HEK293 (cell line): ENCODE measurements at regions not wholly inside any gene's neighbourhood (a gene's known extent, or its start where the extent isn't known, plus 50 kb on each side); places are given as distances from the start of the nearest gene placed in this dataset.

Experiments
- CTCF ChIA-PET: fragments of 350-600 bp; formaldehyde crosslinking; extraction: SDS; loops from one replicate; lab custom pipeline; 2021; ENCODE audit warnings: antibody characterized with exemption; lab: Yijun Ruan, JAX
- POLR2A ChIA-PET: fragments of 300-600 bp; formaldehyde crosslinking; extraction: SDS; loops from one replicate; lab custom pipeline; 2020; ENCODE audit warnings: antibody characterized with exemption, inconsistent platforms; lab: Yijun Ruan, JAX
- H3K27ac ChIP-seq: fragments of 200-500 bp; sonication (Bioruptor generic); 2 replicates; pipeline ENCODE4 v1.5.1; 2014; ENCODE audit warnings: low read depth, low read length, control low read depth, inconsistent platforms; ENCODE audit errors: extremely low read depth
- H3K36me3 ChIP-seq, 2 experiments: fragments of 200-500 bp in 1 of 2; sonication (Bioruptor generic) in 1 of 2; 1 replicate in 1 of 2; 2 replicates in 1 of 2; pipeline ENCODE4 v1.5.1; 2014 to 2017; ENCODE audit warnings: inconsistent platforms in 2 of 2, low read length in 2 of 2; ENCODE audit not compliant: control insufficient read depth in 2 of 2, insufficient read depth in 1 of 2
- H3K4me1 ChIP-seq: fragments of 200-500 bp; sonication (Bioruptor generic); 2 replicates; pipeline ENCODE4 v1.5.1; 2014; ENCODE audit warnings: mild to moderate bottlenecking, low read length, inconsistent platforms; ENCODE audit not compliant: control insufficient read depth, insufficient read depth
- H3K4me3 ChIP-seq: 2 replicates; pipeline ENCODE4 v1.5.1; 2011; ENCODE audit warnings: low read depth, mild to moderate bottlenecking, control low read depth, low read length, moderate library complexity
- H3K9me3 ChIP-seq: fragments of 200-500 bp; sonication (Bioruptor generic); 2 replicates; pipeline ENCODE4 v1.5.1; 2014; ENCODE audit warnings: low read depth, low read length, inconsistent platforms; ENCODE audit not compliant: control insufficient read depth, insufficient read depth
- BCL11B ChIP-seq: fragments of 450-650 bp; formaldehyde crosslinking; IDR thresholded peaks from 2 replicates; pipeline ENCODE4 v1.5.1; 2016; ENCODE audit warnings: low read depth, missing biosample characterization, missing genetic modification characterization
- SP7 ChIP-seq: fragments of 450-650 bp; formaldehyde crosslinking; IDR thresholded peaks from 2 replicates; pipeline ENCODE4 v1.5.1; 2016; ENCODE audit warnings: missing biosample characterization, missing genetic modification characterization
- ZFP69B ChIP-seq: fragments of 450-650 bp; formaldehyde crosslinking; IDR thresholded peaks from 2 replicates; pipeline ENCODE4 v1.5.1; 2016; ENCODE audit warnings: missing biosample characterization, missing genetic modification characterization
- ZNF16 ChIP-seq: fragments of 450-650 bp; formaldehyde crosslinking; IDR thresholded peaks from 2 replicates; pipeline ENCODE4 v1.5.1; 2016; ENCODE audit warnings: low read depth, missing biosample characterization, missing genetic modification characterization
- ZNF202 ChIP-seq: fragments of 450-650 bp; formaldehyde crosslinking; IDR thresholded peaks from 2 replicates; pipeline ENCODE4 v1.5.1; 2016; ENCODE audit warnings: missing biosample characterization, missing genetic modification characterization, borderline replicate concordance
- ZNF223 ChIP-seq: fragments of 450-650 bp; formaldehyde crosslinking; IDR thresholded peaks from 2 replicates; pipeline ENCODE4 v1.5.1; 2016; ENCODE audit warnings: missing biosample characterization, missing genetic modification characterization
- ZNF48 ChIP-seq: fragments of 450-650 bp; formaldehyde crosslinking; IDR thresholded peaks from 2 replicates; pipeline ENCODE4 v1.5.1; 2016; ENCODE audit warnings: missing biosample characterization, missing genetic modification characterization
- ZNF677 ChIP-seq: fragments of 450-650 bp; IDR thresholded peaks from 2 replicates; pipeline ENCODE4 v1.5.0; 2018; ENCODE audit warnings: missing biosample characterization, mild to moderate bottlenecking, missing genetic modification characterization, moderate library complexity
- ZNF747 ChIP-seq: fragments of 450-650 bp; formaldehyde crosslinking; IDR thresholded peaks from 2 replicates; pipeline ENCODE4 v1.5.1; 2016; ENCODE audit warnings: missing biosample characterization, missing genetic modification characterization
- ZSCAN23 ChIP-seq: fragments of 450-650 bp; formaldehyde crosslinking; IDR thresholded peaks from 2 replicates; pipeline ENCODE4 v1.5.1; 2016; ENCODE audit warnings: missing biosample characterization, missing genetic modification characterization
- TF ChIP-seq, protein P1 (sequence below): fragments of 450-650 bp; formaldehyde crosslinking; IDR thresholded peaks from 2 replicates; pipeline ENCODE4 v1.5.1; 2016; ENCODE audit warnings: missing biosample characterization, missing genetic modification characterization, borderline replicate concordance
- TF ChIP-seq, protein P2 (sequence below): fragments of 450-650 bp; formaldehyde crosslinking; IDR thresholded peaks from 2 replicates; pipeline ENCODE4 v1.5.1; 2016; ENCODE audit warnings: missing biosample characterization, missing genetic modification characterization, borderline replicate concordance
- TF ChIP-seq, protein P3 (sequence below): fragments of 450-650 bp; formaldehyde crosslinking; conservative IDR thresholded peaks from 2 replicates; pipeline ENCODE4 v1.5.1; 2016; ENCODE audit warnings: low read depth, missing biosample characterization, missing genetic modification characterization
- TF ChIP-seq, protein P4 (sequence below): fragments of 450-650 bp; formaldehyde crosslinking; IDR thresholded peaks from 2 replicates; pipeline ENCODE4 v1.5.1; 2016; ENCODE audit warnings: missing biosample characterization, missing genetic modification characterization, low read depth

DNA sequence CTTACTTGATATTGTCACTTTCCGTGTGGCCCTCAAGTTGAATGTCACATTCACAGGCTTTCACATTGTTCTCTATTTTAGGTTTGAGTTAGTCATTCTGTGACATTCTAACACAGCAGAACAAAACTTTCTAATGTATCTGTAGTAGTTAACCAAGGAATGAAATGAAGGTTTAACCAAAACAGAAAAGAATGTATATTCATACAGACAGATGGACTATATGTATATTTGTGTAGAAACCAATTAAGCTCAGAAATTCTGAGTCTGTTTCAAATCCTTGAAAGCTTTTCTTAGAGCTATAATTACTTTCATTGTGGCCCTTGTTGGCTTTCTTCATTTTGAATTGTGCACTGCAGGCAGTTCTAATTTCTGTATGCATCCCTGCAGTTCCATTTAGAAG, 654.7 kb downstream of the LRRC70 start:
- Histone ChIP-seq H3K4me3 (no peak overlapping the region), H3K9me3 (no peaks in the 10 kb centered on the region), H3K36me3 (no peaks in the 10 kb centered on the region), H3K27ac (no peak overlapping the region), H3K4me1 (no peaks in the 10 kb centered on the region)
- TF ChIP-seq, protein P1, sequence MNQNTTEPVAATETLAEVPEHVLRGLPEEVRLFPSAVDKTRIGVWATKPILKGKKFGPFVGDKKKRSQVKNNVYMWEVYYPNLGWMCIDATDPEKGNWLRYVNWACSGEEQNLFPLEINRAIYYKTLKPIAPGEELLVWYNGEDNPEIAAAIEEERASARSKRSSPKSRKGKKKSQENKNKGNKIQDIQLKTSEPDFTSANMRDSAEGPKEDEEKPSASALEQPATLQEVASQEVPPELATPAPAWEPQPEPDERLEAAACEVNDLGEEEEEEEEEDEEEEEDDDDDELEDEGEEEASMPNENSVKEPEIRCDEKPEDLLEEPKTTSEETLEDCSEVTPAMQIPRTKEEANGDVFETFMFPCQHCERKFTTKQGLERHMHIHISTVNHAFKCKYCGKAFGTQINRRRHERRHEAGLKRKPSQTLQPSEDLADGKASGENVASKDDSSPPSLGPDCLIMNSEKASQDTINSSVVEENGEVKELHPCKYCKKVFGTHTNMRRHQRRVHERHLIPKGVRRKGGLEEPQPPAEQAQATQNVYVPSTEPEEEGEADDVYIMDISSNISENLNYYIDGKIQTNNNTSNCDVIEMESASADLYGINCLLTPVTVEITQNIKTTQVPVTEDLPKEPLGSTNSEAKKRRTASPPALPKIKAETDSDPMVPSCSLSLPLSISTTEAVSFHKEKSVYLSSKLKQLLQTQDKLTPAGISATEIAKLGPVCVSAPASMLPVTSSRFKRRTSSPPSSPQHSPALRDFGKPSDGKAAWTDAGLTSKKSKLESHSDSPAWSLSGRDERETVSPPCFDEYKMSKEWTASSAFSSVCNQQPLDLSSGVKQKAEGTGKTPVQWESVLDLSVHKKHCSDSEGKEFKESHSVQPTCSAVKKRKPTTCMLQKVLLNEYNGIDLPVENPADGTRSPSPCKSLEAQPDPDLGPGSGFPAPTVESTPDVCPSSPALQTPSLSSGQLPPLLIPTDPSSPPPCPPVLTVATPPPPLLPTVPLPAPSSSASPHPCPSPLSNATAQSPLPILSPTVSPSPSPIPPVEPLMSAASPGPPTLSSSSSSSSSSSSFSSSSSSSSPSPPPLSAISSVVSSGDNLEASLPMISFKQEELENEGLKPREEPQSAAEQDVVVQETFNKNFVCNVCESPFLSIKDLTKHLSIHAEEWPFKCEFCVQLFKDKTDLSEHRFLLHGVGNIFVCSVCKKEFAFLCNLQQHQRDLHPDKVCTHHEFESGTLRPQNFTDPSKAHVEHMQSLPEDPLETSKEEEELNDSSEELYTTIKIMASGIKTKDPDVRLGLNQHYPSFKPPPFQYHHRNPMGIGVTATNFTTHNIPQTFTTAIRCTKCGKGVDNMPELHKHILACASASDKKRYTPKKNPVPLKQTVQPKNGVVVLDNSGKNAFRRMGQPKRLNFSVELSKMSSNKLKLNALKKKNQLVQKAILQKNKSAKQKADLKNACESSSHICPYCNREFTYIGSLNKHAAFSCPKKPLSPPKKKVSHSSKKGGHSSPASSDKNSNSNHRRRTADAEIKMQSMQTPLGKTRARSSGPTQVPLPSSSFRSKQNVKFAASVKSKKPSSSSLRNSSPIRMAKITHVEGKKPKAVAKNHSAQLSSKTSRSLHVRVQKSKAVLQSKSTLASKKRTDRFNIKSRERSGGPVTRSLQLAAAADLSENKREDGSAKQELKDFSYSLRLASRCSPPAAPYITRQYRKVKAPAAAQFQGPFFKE (tag by site-specific recombination) = no peak
- TF ChIP-seq ZNF747 (tag by site-specific recombination) (no peak), ZNF202 (tag by site-specific recombination) (no peak), ZSCAN23 (tag by site-specific recombination) (no peak), SP7 (tag by site-specific recombination) (no peak), ZFP69B (tag by site-specific recombination) (no peak), ZNF223 (tag by site-specific recombination) (no peak), ZNF677 (tag by site-specific recombination) (no peak), BCL11B (tag by site-specific recombination) (no peak), ZNF48 (tag by site-specific recombination) (no peak), ZNF16 (tag by site-specific recombination) (no peak)
- TF ChIP-seq, protein P2, sequence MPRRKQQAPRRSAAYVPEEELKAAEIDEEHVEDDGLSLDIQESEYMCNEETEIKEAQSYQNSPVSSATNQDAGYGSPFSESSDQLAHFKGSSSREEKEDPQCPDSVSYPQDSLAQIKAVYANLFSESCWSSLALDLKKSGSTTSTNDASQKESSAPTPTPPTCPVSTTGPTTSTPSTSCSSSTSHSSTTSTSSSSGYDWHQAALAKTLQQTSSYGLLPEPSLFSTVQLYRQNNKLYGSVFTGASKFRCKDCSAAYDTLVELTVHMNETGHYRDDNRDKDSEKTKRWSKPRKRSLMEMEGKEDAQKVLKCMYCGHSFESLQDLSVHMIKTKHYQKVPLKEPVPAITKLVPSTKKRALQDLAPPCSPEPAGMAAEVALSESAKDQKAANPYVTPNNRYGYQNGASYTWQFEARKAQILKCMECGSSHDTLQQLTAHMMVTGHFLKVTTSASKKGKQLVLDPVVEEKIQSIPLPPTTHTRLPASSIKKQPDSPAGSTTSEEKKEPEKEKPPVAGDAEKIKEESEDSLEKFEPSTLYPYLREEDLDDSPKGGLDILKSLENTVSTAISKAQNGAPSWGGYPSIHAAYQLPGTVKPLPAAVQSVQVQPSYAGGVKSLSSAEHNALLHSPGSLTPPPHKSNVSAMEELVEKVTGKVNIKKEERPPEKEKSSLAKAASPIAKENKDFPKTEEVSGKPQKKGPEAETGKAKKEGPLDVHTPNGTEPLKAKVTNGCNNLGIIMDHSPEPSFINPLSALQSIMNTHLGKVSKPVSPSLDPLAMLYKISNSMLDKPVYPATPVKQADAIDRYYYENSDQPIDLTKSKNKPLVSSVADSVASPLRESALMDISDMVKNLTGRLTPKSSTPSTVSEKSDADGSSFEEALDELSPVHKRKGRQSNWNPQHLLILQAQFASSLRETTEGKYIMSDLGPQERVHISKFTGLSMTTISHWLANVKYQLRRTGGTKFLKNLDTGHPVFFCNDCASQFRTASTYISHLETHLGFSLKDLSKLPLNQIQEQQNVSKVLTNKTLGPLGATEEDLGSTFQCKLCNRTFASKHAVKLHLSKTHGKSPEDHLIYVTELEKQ (tag by site-specific recombination) = no peak
- TF ChIP-seq, protein P3, sequence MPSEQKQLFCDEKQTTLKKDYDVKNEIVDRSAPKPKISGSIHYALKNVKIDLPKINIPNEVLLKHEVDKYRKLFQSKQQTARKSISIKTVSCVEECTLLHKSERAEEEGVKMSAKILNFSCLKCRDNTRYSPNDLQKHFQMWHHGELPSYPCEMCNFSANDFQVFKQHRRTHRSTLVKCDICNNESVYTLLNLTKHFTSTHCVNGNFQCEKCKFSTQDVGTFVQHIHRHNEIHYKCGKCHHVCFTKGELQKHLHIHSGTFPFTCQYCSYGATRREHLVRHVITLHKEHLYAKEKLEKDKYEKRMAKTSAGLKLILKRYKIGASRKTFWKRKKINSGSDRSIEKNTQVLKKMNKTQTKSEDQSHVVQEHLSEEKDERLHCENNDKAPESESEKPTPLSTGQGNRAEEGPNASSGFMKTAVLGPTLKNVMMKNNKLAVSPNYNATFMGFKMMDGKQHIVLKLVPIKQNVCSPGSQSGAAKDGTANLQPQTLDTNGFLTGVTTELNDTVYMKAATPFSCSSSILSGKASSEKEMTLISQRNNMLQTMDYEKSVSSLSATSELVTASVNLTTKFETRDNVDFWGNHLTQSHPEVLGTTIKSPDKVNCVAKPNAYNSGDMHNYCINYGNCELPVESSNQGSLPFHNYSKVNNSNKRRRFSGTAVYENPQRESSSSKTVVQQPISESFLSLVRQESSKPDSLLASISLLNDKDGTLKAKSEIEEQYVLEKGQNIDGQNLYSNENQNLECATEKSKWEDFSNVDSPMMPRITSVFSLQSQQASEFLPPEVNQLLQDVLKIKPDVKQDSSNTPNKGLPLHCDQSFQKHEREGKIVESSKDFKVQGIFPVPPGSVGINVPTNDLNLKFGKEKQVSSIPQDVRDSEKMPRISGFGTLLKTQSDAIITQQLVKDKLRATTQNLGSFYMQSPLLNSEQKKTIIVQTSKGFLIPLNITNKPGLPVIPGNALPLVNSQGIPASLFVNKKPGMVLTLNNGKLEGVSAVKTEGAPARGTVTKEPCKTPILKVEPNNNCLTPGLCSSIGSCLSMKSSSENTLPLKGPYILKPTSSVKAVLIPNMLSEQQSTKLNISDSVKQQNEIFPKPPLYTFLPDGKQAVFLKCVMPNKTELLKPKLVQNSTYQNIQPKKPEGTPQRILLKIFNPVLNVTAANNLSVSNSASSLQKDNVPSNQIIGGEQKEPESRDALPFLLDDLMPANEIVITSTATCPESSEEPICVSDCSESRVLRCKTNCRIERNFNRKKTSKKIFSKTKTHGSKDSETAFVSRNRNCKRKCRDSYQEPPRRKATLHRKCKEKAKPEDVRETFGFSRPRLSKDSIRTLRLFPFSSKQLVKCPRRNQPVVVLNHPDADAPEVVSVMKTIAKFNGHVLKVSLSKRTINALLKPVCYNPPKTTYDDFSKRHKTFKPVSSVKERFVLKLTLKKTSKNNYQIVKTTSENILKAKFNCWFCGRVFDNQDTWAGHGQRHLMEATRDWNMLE (tag by site-specific recombination) = no peak
- TF ChIP-seq, protein P4, sequence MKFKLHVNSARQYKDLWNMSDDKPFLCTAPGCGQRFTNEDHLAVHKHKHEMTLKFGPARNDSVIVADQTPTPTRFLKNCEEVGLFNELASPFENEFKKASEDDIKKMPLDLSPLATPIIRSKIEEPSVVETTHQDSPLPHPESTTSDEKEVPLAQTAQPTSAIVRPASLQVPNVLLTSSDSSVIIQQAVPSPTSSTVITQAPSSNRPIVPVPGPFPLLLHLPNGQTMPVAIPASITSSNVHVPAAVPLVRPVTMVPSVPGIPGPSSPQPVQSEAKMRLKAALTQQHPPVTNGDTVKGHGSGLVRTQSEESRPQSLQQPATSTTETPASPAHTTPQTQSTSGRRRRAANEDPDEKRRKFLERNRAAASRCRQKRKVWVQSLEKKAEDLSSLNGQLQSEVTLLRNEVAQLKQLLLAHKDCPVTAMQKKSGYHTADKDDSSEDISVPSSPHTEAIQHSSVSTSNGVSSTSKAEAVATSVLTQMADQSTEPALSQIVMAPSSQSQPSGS (tag by site-specific recombination) = no peak
- ChIA-PET CTCF (interaction anchor here (0.7 kb wide), 1 partner anchor 453 kb away, joined by 5 read pairs; no protein-coding TSS in a partner anchor), POLR2A (no interaction called here)
